HG03432 (cell line): ENCODE measurements at regions not wholly inside any gene's neighbourhood (a gene's known extent, or its start where the extent isn't known, plus 50 kb on each side); places are given as distances from the start of the nearest gene placed in this dataset.

ENCODE experiments used
- ATAC-seq: cut with Tn5 transposase; IDR thresholded peaks from one replicate; pipeline ENCODE4 v1.9.1; 2021; ENCODE audit warnings: mild to moderate bottlenecking, moderate library complexity; ENCODE audit not compliant: unreplicated experiment

DNA sequence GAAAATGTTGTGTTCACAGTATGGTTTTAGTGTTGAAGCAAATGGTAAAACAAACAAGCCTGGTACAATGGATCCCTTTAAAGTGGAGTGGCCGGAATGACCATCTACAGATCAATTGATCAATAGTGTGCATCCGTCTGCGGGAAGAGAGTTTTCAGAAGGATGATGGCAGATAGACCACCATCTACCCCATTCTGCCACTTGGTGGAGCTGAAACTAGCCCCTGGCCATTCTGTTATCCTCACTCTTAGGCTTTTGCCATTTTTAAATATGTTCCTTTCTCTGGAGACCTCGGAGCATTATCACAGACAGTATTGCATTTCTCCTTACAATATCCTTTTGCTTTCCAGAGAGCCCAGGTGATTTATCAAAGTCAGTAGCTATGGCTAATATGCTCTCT, 258.9 kb upstream of the CFAP20DC start:
- no peak for ATAC-seq

- ATAC-seq = no peak
These were observed 258.2 kb upstream of the CFAP20DC start for GRCh38 chr3:59308001-59308400.

DNA sequence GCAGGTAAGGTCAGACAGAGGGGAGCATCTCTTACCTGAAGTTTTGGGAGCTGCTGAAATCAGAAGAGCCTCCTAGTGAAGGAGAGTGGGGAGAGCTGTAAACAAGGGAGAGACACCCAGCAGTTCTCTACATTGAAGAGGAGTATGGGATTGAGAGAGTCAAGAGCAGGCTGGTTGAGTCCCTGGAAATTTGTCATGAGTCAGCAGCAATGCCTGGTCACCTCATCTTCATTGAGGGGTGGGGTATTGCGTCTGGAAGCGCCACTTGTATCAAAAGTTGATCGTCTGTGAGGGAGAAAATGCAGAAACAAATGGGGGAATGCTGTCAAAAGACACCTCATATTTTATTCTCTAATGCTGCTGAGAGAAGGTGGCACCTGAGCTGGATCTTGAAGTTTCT, 256.6 kb upstream of the CFAP20DC start:
- ATAC-seq = no peak

- ATAC-seq = no peak
These were observed 254.5 kb upstream of the CFAP20DC start for GRCh38 chr3:59304296-59304695.

DNA sequence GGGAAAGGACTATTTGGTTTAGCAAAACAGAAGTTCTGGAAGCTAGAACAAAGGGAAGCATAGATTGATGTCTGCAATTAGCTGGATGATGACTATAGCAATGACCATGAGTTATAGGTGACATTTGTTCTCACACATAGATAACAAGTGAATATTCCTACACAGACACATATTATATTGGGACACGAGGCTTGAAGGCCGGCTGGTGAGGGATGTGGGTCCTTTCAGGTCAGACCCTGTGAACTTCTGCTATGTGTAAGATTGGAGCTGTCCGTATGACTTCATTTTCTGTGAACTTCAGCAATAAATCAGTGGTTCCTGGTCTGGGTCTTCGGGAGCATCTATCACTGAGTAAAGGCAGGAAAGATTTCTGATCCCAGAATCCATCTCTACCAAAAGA, 253.6 kb upstream of the CFAP20DC start:
- ATAC-seq = no peak

- ATAC-seq = no peak
These were observed 252.6 kb upstream of the CFAP20DC start for GRCh38 chr3:59302442-59302841.

- ATAC-seq = no peak
These were observed 250.9 kb upstream of the CFAP20DC start for GRCh38 chr3:59300733-59301132.

DNA sequence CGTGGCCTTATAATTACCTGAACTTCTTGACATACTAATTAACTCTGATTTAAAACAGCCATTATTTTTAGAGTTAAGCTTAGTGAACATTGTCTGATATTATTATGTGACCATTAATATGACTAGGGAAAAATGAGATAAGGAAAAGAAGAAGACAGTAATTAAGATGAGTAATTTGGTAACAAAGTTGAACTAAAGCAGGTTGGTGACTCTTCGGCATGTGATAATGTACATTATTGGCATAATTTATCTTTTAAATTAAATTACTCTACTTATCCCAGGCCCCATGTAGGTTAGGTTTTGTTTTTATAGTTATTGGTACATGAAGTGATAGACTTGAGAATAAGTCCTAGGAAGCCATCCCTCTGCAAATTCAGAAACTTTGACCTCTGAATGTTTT, 249.7 kb upstream of the CFAP20DC start:
- ATAC-seq = no peak

DNA sequence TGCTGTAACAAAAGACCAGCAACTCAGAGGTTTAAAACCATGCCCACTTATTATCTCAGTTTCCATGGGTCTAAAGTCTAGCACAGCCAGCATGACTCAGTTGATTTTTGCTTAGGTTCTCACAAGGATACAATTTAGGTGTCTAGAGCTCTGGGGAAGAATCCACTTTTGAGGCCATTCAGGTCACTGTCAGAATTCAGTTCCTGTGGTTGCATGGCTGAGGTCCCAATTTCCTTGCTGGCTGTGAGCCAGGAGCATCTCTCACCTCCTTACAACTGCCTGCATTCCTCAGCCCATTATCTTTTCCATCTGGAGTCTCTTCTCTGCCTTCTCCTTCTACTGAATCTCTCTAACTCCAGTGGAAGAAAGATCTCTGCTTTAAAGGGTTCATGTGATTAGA, 240.5 kb upstream of the CFAP20DC start:
- no peak for ATAC-seq

- ATAC-seq = no peak
These were observed 240.0 kb upstream of the CFAP20DC start for GRCh38 chr3:59289831-59290230.

DNA sequence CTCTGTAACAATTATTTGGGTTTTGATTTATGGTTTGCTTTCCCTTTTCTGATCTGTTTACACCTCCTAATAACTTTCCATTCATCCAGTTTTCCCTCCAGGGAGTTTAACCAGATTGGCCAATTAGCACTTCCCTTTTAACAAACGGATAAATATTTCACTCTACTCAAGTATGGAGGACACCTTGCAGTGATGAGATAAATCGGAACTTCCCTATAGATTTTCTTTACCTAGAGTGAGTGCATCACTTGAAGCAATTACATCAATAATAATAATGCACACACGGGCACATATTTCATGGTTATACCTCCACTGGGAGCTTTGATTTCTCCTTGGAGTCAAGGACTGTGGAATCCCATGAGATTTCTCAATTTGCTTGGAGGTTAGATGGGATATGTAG, 239.1 kb upstream of the CFAP20DC start:
- ATAC-seq = no peak

- no peak for ATAC-seq
These were observed 237.1 kb upstream of the CFAP20DC start for GRCh38 chr3:59286791-59287531.

DNA sequence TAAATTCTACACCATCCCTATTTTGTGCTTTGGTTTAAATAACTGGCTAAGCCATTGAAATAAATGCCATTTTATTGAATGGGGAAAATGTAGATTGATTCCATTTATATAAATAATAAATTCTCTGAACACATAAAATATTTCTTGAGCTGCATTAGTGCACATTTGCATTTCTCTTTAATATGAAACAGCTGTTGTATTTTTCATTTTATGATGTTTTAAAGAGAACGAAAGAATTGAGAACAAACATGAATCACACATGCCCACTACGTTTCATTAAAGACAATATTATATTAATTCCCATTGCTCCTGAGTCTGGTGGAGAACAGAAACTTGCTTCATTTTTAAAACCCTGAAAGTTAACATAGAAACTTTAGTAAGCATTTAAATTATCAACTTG, 235.7 kb upstream of the CFAP20DC start:
- no peak for ATAC-seq

GRCh38 chr3:59284926-59285325, 235.1 kb upstream of the CFAP20DC start:
- no peak for ATAC-seq

- no peak for ATAC-seq
These were observed 230.3 kb upstream of the CFAP20DC start for GRCh38 chr3:59280113-59280512.

GRCh38 chr3:59277816-59278215, 228.0 kb upstream of the CFAP20DC start:
- ATAC-seq = no peak

- no peak for ATAC-seq
These were observed 227.4 kb upstream of the CFAP20DC start for GRCh38 chr3:59277201-59277600.

DNA sequence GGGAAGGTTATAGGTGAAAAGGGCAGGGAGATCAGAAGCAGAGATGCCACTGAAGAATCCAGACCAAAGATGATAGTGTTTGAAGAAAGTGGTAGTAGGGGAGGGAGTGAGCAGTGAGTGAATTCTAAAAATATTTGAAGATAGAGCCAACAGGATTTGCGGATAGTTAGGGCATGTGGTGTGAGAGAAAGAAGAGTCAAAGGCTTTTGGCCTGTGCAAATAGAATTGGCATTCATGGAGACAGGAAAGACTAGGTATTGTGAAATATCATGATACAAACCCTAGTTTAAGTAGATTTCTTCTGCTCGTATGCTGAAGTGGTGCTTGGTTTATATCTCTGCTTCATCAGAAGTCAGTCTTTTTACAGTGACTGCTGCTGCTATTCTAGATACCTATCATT, 224.2 kb upstream of the CFAP20DC start:
- ATAC-seq = no peak

GRCh38 chr3:59271971-59272370, 222.1 kb upstream of the CFAP20DC start:
- no peak for ATAC-seq

- no peak for ATAC-seq
These were observed 221.1 kb upstream of the CFAP20DC start for GRCh38 chr3:59270921-59271320.

DNA sequence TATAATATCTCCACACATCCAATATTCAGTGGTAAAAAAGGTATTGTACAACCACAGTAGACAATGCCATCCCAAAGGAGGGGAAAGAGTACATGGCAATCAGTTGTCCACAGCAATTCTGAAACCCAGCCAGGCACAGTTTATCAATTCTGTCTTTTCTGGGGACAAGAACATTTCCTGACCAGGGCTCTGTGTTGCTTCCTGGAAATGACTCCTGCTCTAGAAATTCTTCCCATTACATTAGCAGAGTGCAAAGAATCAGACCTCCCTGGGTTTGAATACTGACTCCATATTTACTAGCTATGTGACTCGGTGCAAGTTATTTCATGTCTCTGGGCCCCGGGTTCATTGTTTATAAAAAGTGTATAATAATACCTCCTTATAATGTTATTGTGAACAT, 220.4 kb upstream of the CFAP20DC start:
- ATAC-seq = no peak

DNA sequence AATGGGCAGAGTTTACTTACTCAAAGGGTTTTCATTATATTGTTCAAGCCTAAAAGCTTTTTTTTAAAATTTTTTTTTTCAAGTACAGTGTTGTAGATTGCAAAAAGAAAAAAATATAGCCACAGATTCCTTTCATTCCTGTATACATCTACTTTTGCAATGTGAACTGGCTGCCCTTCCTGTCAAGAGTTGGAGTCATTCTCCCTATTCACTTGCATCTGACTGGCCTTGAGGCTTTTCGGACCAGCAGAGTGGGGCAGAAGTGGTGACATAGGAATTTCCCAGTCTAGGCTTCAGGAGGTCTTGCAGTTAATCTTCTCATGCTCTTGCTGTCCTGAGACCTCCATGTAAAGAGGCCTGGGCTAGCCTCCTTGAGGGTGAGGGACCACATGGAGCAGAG, 218.3 kb upstream of the CFAP20DC start:
- ATAC-seq = no peak

DNA sequence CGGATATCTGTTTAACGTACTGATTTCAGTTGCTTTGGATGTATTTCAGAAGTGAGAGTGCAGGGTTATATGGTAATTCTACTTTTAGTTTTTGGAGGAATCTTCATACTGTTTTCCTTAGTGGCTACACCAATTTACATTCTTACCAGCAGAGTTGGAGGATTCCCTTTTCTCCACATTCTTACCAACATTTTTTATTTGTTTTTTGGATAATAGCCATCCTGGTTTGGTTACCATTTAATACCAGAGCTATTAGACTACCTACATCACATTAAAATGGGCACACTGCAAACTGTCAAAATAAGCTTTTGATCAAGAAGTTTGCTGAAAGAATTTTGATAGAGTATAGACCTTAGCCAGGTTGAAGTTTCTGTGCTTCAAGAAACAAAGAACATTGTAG, 217.2 kb upstream of the CFAP20DC start:
- no peak for ATAC-seq
